H1 (cell line): ENCODE measurements at regions not wholly inside any gene's neighbourhood (a gene's known extent, or its start where the extent isn't known, plus 50 kb on each side); places are given as distances from the start of the nearest gene placed in this dataset.

ENCODE experiments used
- CTCF ChIA-PET: fragments of 300-600 bp; sonication (Branson Sonifier 250); formaldehyde crosslinking; loops from one replicate; lab custom pipeline; 2021; ENCODE audit not compliant: partially characterized antibody; lab: Charles Lee
- POLR2A ChIA-PET: fragments of 300-600 bp; sonication (Branson Sonifier 250); formaldehyde crosslinking; loops from one replicate; lab custom pipeline; 2021; ENCODE audit warnings: inconsistent platforms; ENCODE audit not compliant: partially characterized antibody; lab: Charles Lee
- DNase-seq, 2 experiments: peaks; one replicate each; pipeline versions ENCODE4 v3.0.0 to v3.0.0-alpha.2; 2010 to 2022; ENCODE audit warnings: low spot score in 2 of 2, low read depth in 1 of 2, mixed read lengths in 1 of 2
- FAIRE-seq: peaks from 2 replicates; lab custom pipeline; 2011; peaks lifted over from hg19 to GRCh38; lab: Jason Lieb, UNC
- H2AFZ ChIP-seq: 2 replicates; pipeline ENCODE4 v1.8.1; 2012; ENCODE audit warnings: low read length, inconsistent platforms
- H2AK5ac ChIP-seq: 2 replicates; pipeline ENCODE4 v1.6.1; 2013; ENCODE audit warnings: low read depth, low read length
- H2BK120ac ChIP-seq: replicated peaks from 2 replicates; pipeline ENCODE3; 2013; ENCODE audit warnings: low read depth, low read length, inconsistent platforms
- H2BK12ac ChIP-seq: 2 replicates; pipeline ENCODE4 v1.6.1; 2013; ENCODE audit warnings: low read depth, low read length
- H2BK15ac ChIP-seq: 2 replicates; pipeline ENCODE4 v1.6.1; 2013; ENCODE audit warnings: low read length
- H2BK20ac ChIP-seq: 2 replicates; pipeline ENCODE4 v1.6.1; 2013; ENCODE audit warnings: low read length
- H2BK5ac ChIP-seq: 2 replicates; pipeline ENCODE4 v1.6.1; 2013; ENCODE audit warnings: low read depth, low read length
- H3K14ac ChIP-seq: 2 replicates; pipeline ENCODE4 v1.6.1; 2013; ENCODE audit warnings: inconsistent platforms; ENCODE audit not compliant: insufficient read length
- H3K18ac ChIP-seq: 2 replicates; pipeline ENCODE4 v1.6.1; 2013; ENCODE audit warnings: low read length; ENCODE audit errors: extremely low read depth
- H3K23ac ChIP-seq: 2 replicates; pipeline ENCODE4 v1.6.1; 2013; ENCODE audit warnings: inconsistent platforms; ENCODE audit not compliant: insufficient read length
- H3K23me2 ChIP-seq: 2 replicates; pipeline ENCODE4 v1.6.1; 2013; ENCODE audit warnings: low read depth, low read length
- H3K27ac ChIP-seq: 2 replicates; pipeline ENCODE4 v1.6.1; 2011; ENCODE audit warnings: low read depth, low read length, inconsistent platforms
- H3K27me3 ChIP-seq, 4 experiments: replicated peaks in 1 of 4; 1 replicate in 1 of 4; 2 replicates in 3 of 4; pipeline versions ENCODE4 v1.6.1 to v1.8.1; 2011 to 2013; ENCODE audit warnings: low read length in 3 of 4, mild to moderate bottlenecking in 3 of 4, inconsistent platforms in 2 of 4, mixed read lengths in 2 of 4, moderate library complexity in 1 of 4; ENCODE audit not compliant: control insufficient read depth in 3 of 4, insufficient read depth in 3 of 4; ENCODE audit errors: extremely low read depth in 1 of 4
- H3K36me3 ChIP-seq, 4 experiments: 2 replicates each; pipeline versions ENCODE4 v1.6.1 to v1.8.1; 2011 to 2013; ENCODE audit warnings: mild to moderate bottlenecking in 4 of 4, low read length in 3 of 4, moderate library complexity in 2 of 4, control low read depth in 1 of 4, inconsistent platforms in 1 of 4; ENCODE audit not compliant: insufficient read depth in 4 of 4, control insufficient read depth in 2 of 4
- H3K4ac ChIP-seq: replicated peaks from 2 replicates; pipeline ENCODE3; 2013; ENCODE audit warnings: low read length, low read depth, mixed read lengths, inconsistent platforms; ENCODE audit not compliant: insufficient read length
- H3K4me1 ChIP-seq, 4 experiments: replicated peaks in 1 of 4; 1 replicate in 1 of 4; 2 replicates in 3 of 4; pipeline versions ENCODE4 v1.6.1 to v1.8.1; 2011 to 2013; ENCODE audit warnings: low read length in 3 of 4, inconsistent platforms in 2 of 4, mixed read lengths in 1 of 4; ENCODE audit not compliant: insufficient read depth in 4 of 4, control insufficient read depth in 3 of 4
- H3K4me2 ChIP-seq, 2 experiments: 2 replicates each; pipeline versions ENCODE4 v1.6.1 to v1.8.1; 2011 to 2013; ENCODE audit warnings: low read depth in 2 of 2, low read length in 2 of 2, control low read depth in 1 of 2, inconsistent platforms in 1 of 2, mild to moderate bottlenecking in 1 of 2; ENCODE audit not compliant: insufficient read depth in 1 of 2
- H3K4me3 ChIP-seq, 4 experiments: fragments of 200-600, 300-600 bp in 1 of 4; sonication (generic), shearing (Covaris generic), sonication (Bioruptor Twin) in 1 of 4; 2 replicates each; pipeline versions ENCODE4 v1.5.1 to v1.8.1; 2011 to 2016; ENCODE audit warnings: low read length in 4 of 4, low read depth in 3 of 4, control low read depth in 2 of 4, inconsistent platforms in 2 of 4, mild to moderate bottlenecking in 2 of 4, mixed read lengths in 1 of 4, moderate library complexity in 1 of 4; ENCODE audit not compliant: insufficient read depth in 2 of 4; ENCODE audit errors: extremely low read depth in 1 of 4
- H3K56ac ChIP-seq: replicated peaks from 2 replicates; pipeline ENCODE3; 2013; ENCODE audit warnings: low read depth, mild to moderate bottlenecking, mixed read lengths, low read length, inconsistent platforms; ENCODE audit not compliant: insufficient read length
- H3K79me1 ChIP-seq: 2 replicates; pipeline ENCODE4 v1.6.1; 2013; ENCODE audit warnings: low read depth, low read length, control low read depth
- H3K79me2 ChIP-seq, 2 experiments: 2 replicates each; pipeline versions ENCODE4 v1.6.1 to v1.8.1; 2012 to 2013; ENCODE audit warnings: low read length in 2 of 2, mild to moderate bottlenecking in 2 of 2, inconsistent platforms in 1 of 2; ENCODE audit not compliant: insufficient read depth in 2 of 2, control insufficient read depth in 1 of 2
- H3K9ac ChIP-seq, 4 experiments: replicated peaks in 1 of 4; 1 replicate in 1 of 4; 2 replicates in 3 of 4; pipeline versions ENCODE4 v1.6.1 to v1.8.1; 2011 to 2013; ENCODE audit warnings: low read depth in 3 of 4, low read length in 3 of 4, control low read depth in 2 of 4, mild to moderate bottlenecking in 2 of 4, moderate library complexity in 2 of 4, inconsistent platforms in 1 of 4; ENCODE audit errors: extremely low read depth in 1 of 4
- H3K9me3 ChIP-seq, 2 experiments: 2 replicates each; pipeline versions ENCODE4 v1.6.1 to v1.8.1; 2012 to 2013; ENCODE audit warnings: mild to moderate bottlenecking in 2 of 2, moderate library complexity in 2 of 2, control low read depth in 1 of 2, inconsistent platforms in 1 of 2, low read depth in 1 of 2, low read length in 1 of 2, mixed read lengths in 1 of 2; ENCODE audit not compliant: insufficient read depth in 2 of 2
- H4K20me1 ChIP-seq, 2 experiments: replicated peaks in 1 of 2; 2 replicates each; pipeline versions ENCODE3 to v1.8.1; 2011 to 2013; ENCODE audit warnings: inconsistent platforms in 2 of 2, low read length in 2 of 2, mild to moderate bottlenecking in 1 of 2; ENCODE audit not compliant: insufficient read depth in 2 of 2, control insufficient read depth in 1 of 2
- H4K5ac ChIP-seq: 2 replicates; pipeline ENCODE4 v1.6.1; 2013; ENCODE audit warnings: low read length, low read depth, mixed read lengths, inconsistent platforms; ENCODE audit not compliant: insufficient read length
- H4K8ac ChIP-seq: 2 replicates; pipeline ENCODE4 v1.8.0; 2013; ENCODE audit warnings: mild to moderate bottlenecking, moderate library complexity, low read length, inconsistent platforms; ENCODE audit not compliant: insufficient read depth; ENCODE audit errors: extremely low read depth
- H4K91ac ChIP-seq: replicated peaks from 2 replicates; pipeline ENCODE3; 2013; ENCODE audit warnings: low read length, mixed read lengths, inconsistent platforms; ENCODE audit not compliant: insufficient read length
- CHD1 ChIP-seq: IDR thresholded peaks from 2 replicates; pipeline ENCODE4 v1.6.1; 2012; ENCODE audit warnings: low read depth, low read length, improper control_type of control experiment
- EGR1 ChIP-seq: IDR thresholded peaks from 2 replicates; pipeline ENCODE4 v1.6.1; 2011; ENCODE audit warnings: low read depth, low read length, borderline replicate concordance
- EZH2 ChIP-seq: fragments of 200-600 bp; sonication (generic); IDR thresholded peaks from 2 replicates; pipeline ENCODE4 v1.7.1; 2012; ENCODE audit warnings: low read depth, mild to moderate bottlenecking, moderate library complexity, low read length, inconsistent platforms; ENCODE audit not compliant: severe bottlenecking
- JUN ChIP-seq: IDR thresholded peaks from 2 replicates; pipeline ENCODE4 v1.6.1; 2011; ENCODE audit warnings: low read depth, mild to moderate bottlenecking, improper control_type of control experiment, low read length
- POLR2AphosphoS5 ChIP-seq: IDR thresholded peaks from 2 replicates; pipeline ENCODE4 v1.6.1; 2011; ENCODE audit warnings: low read depth, low read length
- RXRA ChIP-seq: IDR thresholded peaks from 2 replicates; pipeline ENCODE4 v1.6.1; 2011; ENCODE audit warnings: low read depth, mild to moderate bottlenecking, low read length, moderate library complexity; ENCODE audit not compliant: insufficient read depth
- SIX5 ChIP-seq: IDR thresholded peaks from 2 replicates; pipeline ENCODE4 v1.6.1; 2011; ENCODE audit warnings: mild to moderate bottlenecking, low read depth, low read length
- SP1 ChIP-seq: IDR thresholded peaks from 2 replicates; pipeline ENCODE4 v1.6.1; 2011; ENCODE audit warnings: low read depth, low read length
- TF ChIP-seq, protein P1 (sequence below), 3 experiments: IDR thresholded peaks; 1 replicate in 2 of 3; 2 replicates in 1 of 3; pipeline versions ENCODE4 v1.5.1 to v1.6.1; 2011; ENCODE audit warnings: low read length in 3 of 3, mild to moderate bottlenecking in 3 of 3, inconsistent platforms in 2 of 3, low read depth in 1 of 3, moderate library complexity in 1 of 3; ENCODE audit not compliant: insufficient read depth in 1 of 3; ENCODE audit errors: control extremely low read depth in 1 of 3

DNA sequence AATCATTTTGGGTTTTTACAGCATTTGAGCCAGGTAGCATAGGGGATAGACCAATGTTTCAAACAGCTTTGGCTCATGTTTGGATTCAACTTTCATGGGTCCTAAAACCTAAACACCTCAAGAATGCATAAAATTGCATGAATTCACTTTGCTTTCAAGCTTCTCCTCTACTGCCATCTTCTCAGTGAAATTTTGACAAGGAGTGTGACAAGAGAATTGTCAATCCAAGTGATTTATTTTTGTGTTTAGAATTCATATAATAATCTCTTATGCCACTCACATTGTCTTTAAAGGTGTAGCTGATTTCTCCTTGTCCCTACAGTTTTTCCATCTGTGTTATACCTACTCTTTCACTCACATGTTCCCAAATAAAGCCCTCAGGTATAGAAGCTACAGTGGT, 264.8 kb upstream of the RND3 start:
- Histone ChIP-seq H3K27ac (no peak overlapping the region), H4K91ac (no peak overlapping the region), H3K79me2 (no peaks in the 10 kb centered on the region), H2BK20ac (no peak overlapping the region), H2BK120ac (no peak overlapping the region), H3K27me3 (no peaks in the 10 kb centered on the region), H2BK15ac (no peak overlapping the region), H3K4me2 (no peak overlapping the region), H2AFZ (no peak overlapping the region), H3K14ac (no peak overlapping the region), H4K8ac (no peak overlapping the region), H3K23ac (no peak overlapping the region), H3K4ac (no peak overlapping the region), H4K5ac (no peak overlapping the region), H3K9ac (no peak overlapping the region), H3K79me1 (no peaks in the 10 kb centered on the region), H2AK5ac (no peak overlapping the region), H3K36me3 (no peaks in the 10 kb centered on the region), H3K56ac (no peak overlapping the region), H3K4me1 (peaks cover 0 to 1% (median 0%) of the 10 kb centered on the region in 4 experiments; a peak in 2 of 7 replicates), H3K9me3 (no peaks in the 10 kb centered on the region), H4K20me1 (no peaks in the 10 kb centered on the region), H2BK5ac (no peak overlapping the region), H3K18ac (no peak overlapping the region), H3K4me3 (no peak overlapping the region), H3K23me2 (no peaks in the 10 kb centered on the region; the same call in 1 of the 2 replicates), H2BK12ac (no peak overlapping the region)
- POLR2A ChIA-PET = no interaction called here
- TF ChIP-seq POLR2AphosphoS5 = no peak
- no peak for TF ChIP-seq SIX5
- TF ChIP-seq, protein P1, sequence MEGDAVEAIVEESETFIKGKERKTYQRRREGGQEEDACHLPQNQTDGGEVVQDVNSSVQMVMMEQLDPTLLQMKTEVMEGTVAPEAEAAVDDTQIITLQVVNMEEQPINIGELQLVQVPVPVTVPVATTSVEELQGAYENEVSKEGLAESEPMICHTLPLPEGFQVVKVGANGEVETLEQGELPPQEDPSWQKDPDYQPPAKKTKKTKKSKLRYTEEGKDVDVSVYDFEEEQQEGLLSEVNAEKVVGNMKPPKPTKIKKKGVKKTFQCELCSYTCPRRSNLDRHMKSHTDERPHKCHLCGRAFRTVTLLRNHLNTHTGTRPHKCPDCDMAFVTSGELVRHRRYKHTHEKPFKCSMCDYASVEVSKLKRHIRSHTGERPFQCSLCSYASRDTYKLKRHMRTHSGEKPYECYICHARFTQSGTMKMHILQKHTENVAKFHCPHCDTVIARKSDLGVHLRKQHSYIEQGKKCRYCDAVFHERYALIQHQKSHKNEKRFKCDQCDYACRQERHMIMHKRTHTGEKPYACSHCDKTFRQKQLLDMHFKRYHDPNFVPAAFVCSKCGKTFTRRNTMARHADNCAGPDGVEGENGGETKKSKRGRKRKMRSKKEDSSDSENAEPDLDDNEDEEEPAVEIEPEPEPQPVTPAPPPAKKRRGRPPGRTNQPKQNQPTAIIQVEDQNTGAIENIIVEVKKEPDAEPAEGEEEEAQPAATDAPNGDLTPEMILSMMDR (IDR thresholded peaks at IDR 0.05; ENCODE audit: control extremely low read depth in 1 of 3, insufficient read depth in 1 of 3, low read depth in 1 of 3, low read length in 3 of 3) = no peak
- TF ChIP-seq EGR1 = no peak
- TF ChIP-seq CHD1 = no peak
- TF ChIP-seq EZH2 = no peak
- no peak for TF ChIP-seq SP1
- no peak for TF ChIP-seq JUN
- TF ChIP-seq RXRA = no peak
- no peak for FAIRE-seq
- CTCF ChIA-PET = interaction anchor here (0.6 to 1.4 kb wide), 3 partner anchors 48 to 183 kb away, joined by 3 to 4 read pairs (median 3); no protein-coding TSS in a partner anchor
- no peak for DNase-seq
